KMS-11 (cell line): ENCODE measurements at regions not wholly inside any gene's neighbourhood (a gene's known extent, or its start where the extent isn't known, plus 50 kb on each side); places are given as distances from the start of the nearest gene placed in this dataset.

Experiments
- H2AFZ ChIP-seq: fragments of 200-600 bp; sonication (generic); 2 replicates; pipeline ENCODE4 v1.6.1; 2016; ENCODE audit warnings: antibody characterized with exemption, mixed run types, low read depth
- H3K27ac ChIP-seq: fragments of 200-600 bp; sonication (generic); 2 replicates; pipeline ENCODE4 v1.6.1; 2016; ENCODE audit warnings: mild to moderate bottlenecking, mixed run types
- H3K27me3 ChIP-seq: fragments of 200-600 bp; sonication (generic); 2 replicates; pipeline ENCODE4 v1.6.1; 2017; ENCODE audit warnings: mild to moderate bottlenecking, low read depth, mixed run types, moderate library complexity; ENCODE audit not compliant: insufficient read depth
- H3K36me3 ChIP-seq: fragments of 200-600 bp; sonication (generic); 2 replicates; pipeline ENCODE4 v1.6.1; 2017; ENCODE audit warnings: mild to moderate bottlenecking, mixed run types; ENCODE audit not compliant: insufficient read depth
- H3K4me1 ChIP-seq: fragments of 200-600 bp; sonication (generic); 2 replicates; pipeline ENCODE4 v1.6.1; 2016; ENCODE audit warnings: mild to moderate bottlenecking, low read depth, mixed run types; ENCODE audit not compliant: poor library complexity, severe bottlenecking
- H3K4me2 ChIP-seq: fragments of 200-600 bp; sonication (generic); 2 replicates; pipeline ENCODE4 v1.7.0; 2016; ENCODE audit warnings: mild to moderate bottlenecking, mixed run types
- H3K4me3 ChIP-seq: fragments of 200-600 bp; sonication (generic); IDR thresholded peaks from 2 replicates; pipeline ENCODE4 v1.6.1; 2017; ENCODE audit warnings: low read depth, low read length, mixed read lengths; ENCODE audit not compliant: insufficient read depth
- H3K79me2 ChIP-seq: fragments of 200-600 bp; sonication (generic); 2 replicates; pipeline ENCODE4 v1.6.1; 2016; ENCODE audit warnings: low read depth, mixed run types; ENCODE audit not compliant: insufficient read depth
- H3K9ac ChIP-seq: fragments of 200-600 bp; sonication (generic); 2 replicates; pipeline ENCODE4 v1.6.1; 2016; ENCODE audit warnings: mild to moderate bottlenecking, mixed run types
- H4K20me1 ChIP-seq: fragments of 200-600 bp; sonication (generic); 2 replicates; pipeline ENCODE4 v1.6.1; 2016; ENCODE audit warnings: mild to moderate bottlenecking, mixed run types; ENCODE audit not compliant: insufficient read depth
- TF ChIP-seq, protein P1 (sequence below): fragments of 200-600 bp; sonication (generic); conservative IDR thresholded peaks from 2 replicates; pipeline ENCODE4 v1.6.1; 2017; ENCODE audit warnings: low read depth, mild to moderate bottlenecking, antibody characterized with exemption, low read length, moderate library complexity, mixed read lengths

DNA sequence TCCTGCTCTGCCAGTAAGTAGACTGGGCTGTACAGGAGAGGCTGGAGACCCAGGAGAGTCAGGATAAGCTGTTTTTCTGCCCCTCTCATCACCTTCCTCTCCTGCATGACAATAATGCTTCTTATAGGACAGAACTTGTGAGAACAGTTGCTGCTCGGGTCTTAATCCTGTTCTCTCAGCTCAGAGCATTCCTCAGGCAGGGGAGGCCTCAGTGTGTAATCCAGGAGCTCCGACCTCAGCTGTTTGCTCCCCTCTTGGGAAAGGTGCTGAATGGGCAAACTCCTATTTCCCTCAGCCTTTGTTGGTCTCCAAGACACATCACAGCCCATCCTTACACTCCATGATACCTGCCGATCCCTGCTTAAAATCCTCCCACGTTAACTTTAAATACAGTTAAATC, 134.9 kb upstream of the LRFN2 start:
- TF ChIP-seq, protein P1, sequence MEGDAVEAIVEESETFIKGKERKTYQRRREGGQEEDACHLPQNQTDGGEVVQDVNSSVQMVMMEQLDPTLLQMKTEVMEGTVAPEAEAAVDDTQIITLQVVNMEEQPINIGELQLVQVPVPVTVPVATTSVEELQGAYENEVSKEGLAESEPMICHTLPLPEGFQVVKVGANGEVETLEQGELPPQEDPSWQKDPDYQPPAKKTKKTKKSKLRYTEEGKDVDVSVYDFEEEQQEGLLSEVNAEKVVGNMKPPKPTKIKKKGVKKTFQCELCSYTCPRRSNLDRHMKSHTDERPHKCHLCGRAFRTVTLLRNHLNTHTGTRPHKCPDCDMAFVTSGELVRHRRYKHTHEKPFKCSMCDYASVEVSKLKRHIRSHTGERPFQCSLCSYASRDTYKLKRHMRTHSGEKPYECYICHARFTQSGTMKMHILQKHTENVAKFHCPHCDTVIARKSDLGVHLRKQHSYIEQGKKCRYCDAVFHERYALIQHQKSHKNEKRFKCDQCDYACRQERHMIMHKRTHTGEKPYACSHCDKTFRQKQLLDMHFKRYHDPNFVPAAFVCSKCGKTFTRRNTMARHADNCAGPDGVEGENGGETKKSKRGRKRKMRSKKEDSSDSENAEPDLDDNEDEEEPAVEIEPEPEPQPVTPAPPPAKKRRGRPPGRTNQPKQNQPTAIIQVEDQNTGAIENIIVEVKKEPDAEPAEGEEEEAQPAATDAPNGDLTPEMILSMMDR: no peak
- Histone ChIP-seq H3K4me3 (no peak overlapping the region), H2AFZ (no peak overlapping the region), H3K27ac (no peak overlapping the region), H3K4me1 (no peaks in the 10 kb centered on the region), H3K27me3 (no peaks in the 10 kb centered on the region), H3K4me2 (no peak overlapping the region), H3K79me2 (no peaks in the 10 kb centered on the region), H4K20me1 (no peaks in the 10 kb centered on the region), H3K9ac (no peak overlapping the region), H3K36me3 (no peaks in the 10 kb centered on the region)

DNA sequence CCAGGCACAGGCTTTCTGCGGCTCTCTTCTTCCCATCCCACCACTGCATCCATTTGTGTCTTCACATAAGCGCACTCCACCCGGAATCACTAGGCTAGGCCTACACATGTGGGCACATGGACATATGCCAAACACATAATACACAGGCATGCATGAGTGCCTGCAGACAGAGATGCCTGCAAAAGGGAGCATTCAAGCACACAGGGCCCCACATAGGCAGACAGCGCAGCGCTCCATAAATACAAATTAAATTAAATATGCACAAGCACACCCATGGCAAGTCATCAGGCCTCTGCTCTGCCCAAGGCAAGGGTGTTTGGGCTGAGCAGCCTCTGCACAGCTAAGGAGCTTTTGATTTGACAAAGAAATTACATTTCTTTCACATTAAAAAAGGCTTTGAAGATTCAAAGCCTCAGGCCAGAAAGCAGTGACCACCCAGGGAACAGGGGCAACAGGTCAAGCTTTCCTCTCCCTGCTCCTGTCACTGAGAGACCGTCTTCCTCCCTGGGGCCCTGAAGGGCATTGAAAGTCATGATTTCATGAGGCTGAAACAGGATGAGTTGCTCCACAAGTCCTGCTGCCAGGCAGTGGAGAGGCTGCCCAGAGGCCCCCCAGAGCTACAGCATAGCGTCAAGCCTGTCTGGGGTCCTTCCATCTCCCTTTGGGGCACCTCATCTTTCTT, 134.2 kb upstream of the LRFN2 start:
- no peaks in the 10 kb centered on the region for H3K36me3 ChIP-seq
- no peak overlapping the region for H3K4me2 ChIP-seq
- H3K79me2 ChIP-seq: no peaks in the 10 kb centered on the region
- no peak overlapping the region for H3K9ac ChIP-seq
- H3K27ac ChIP-seq: no peak overlapping the region
- TF ChIP-seq, protein P1: no peak
- H3K4me1 ChIP-seq: no peaks in the 10 kb centered on the region
- H3K4me3 ChIP-seq: no peak overlapping the region
- H4K20me1 ChIP-seq: no peaks in the 10 kb centered on the region
- H2AFZ ChIP-seq: no peak overlapping the region
- no peaks in the 10 kb centered on the region for H3K27me3 ChIP-seq

DNA sequence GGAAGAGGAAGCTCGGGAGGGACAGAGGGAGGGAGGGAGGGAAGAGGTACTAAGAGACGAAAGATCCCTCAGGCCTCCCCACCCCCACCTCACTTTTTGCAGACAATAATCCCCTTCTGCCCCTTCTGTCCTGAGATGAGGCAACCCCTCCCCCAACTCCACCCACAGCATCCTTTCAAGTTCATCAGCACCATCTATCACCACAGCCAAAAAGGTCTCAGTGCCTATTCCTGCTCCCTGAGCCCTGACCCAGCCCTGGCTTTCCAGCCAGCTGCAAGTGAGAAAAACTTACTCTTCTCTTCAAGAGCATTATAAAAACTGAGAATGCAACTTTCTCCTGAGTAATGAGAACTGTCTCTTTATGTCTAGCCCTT, 133.2 kb upstream of the LRFN2 start:
- Histone ChIP-seq H3K36me3 (no peaks in the 10 kb centered on the region), H3K4me3 (no peak overlapping the region), H3K27ac (no peak overlapping the region), H4K20me1 (no peaks in the 10 kb centered on the region), H3K27me3 (no peaks in the 10 kb centered on the region), H3K4me1 (no peaks in the 10 kb centered on the region), H2AFZ (no peak overlapping the region), H3K9ac (no peak overlapping the region), H3K4me2 (no peak overlapping the region), H3K79me2 (no peaks in the 10 kb centered on the region)
- TF ChIP-seq, protein P1: no peak

DNA sequence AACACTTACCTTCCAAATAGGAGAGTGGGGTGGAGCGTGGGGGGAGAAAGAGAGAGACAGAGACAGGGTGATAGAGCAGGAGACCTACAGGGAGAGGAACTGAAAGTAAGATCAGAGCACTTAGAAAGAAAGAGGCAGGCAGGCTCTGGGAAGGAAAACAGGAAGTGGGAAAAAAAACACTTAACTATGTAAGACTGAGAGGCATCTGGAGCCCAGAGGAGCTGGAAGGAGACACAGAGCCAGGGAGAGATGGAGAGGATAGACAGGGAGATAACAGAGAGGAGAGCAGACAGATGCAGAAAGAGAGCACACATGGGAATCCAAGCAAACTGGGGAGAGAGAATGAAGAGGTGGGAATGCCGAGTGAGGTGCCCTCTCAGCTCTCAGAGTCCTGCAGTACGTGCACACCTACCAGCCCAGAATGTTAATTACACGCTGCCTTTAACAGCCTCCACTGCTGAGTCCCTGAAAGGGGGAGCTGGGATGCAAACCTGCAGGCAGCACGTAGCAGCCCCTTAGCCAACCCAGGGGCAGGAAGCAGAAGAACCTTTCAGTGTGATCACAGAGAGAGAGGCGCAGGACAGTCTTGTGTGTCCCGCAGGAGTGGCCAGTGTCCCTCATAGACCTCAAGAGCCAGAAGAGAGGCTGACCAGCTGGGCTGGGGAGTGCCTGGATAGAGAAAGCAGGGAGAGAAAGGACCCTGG, 132.7 kb upstream of the LRFN2 start:
- H2AFZ ChIP-seq: no peak overlapping the region; the same call in 1 of the 2 replicates
- TF ChIP-seq, protein P1: no peak
- no peak overlapping the region for H3K4me2 ChIP-seq
- H3K27ac ChIP-seq: no peak overlapping the region
- no peaks in the 10 kb centered on the region for H3K4me1 ChIP-seq
- no peaks in the 10 kb centered on the region for H3K36me3 ChIP-seq
- H3K79me2 ChIP-seq: no peaks in the 10 kb centered on the region
- no peaks in the 10 kb centered on the region for H4K20me1 ChIP-seq
- H3K9ac ChIP-seq: no peak overlapping the region
- H3K4me3 ChIP-seq: no peak overlapping the region
- H3K27me3 ChIP-seq: no peaks in the 10 kb centered on the region
